ENCODE measurements at regions not wholly inside any gene's neighbourhood (a gene's known extent, or its start where the extent isn't known, plus 50 kb on each side); places are given as distances from the start of the nearest gene placed in this dataset.
"Not testable (repeated sequence)": the region's sequence is repeated elsewhere in the genome, so short reads cannot be mapped to it uniquely, and the experiment has no call there.

- no peak for DNase-seq
These were observed 488.6 kb upstream of the USP9Y start for GRCh38 chrY:12212394-12212793.

- DNase-seq: no peak
These were observed 485.4 kb upstream of the USP9Y start for GRCh38 chrY:12215564-12216022.

- no peak for DNase-seq
These were observed 470.1 kb upstream of the USP9Y start for GRCh38 chrY:12230921-12231320.

- no peak for DNase-seq
These were observed 464.6 kb upstream of the USP9Y start for GRCh38 chrY:12236399-12236798.

GRCh38 chrY:12240326-12240725 lies 460.7 kb upstream of the USP9Y start:
- not testable (repeated sequence) for DNase-seq

- DNase-seq: no peak
These were observed 456.9 kb upstream of the USP9Y start for GRCh38 chrY:12244146-12244545.

- no peak for DNase-seq
These were observed 447.3 kb upstream of the USP9Y start for GRCh38 chrY:12253756-12254155.

GRCh38 chrY:12271162-12271561 lies 429.9 kb upstream of the USP9Y start:
- DNase-seq: no peak

- DNase-seq: no peak
These were observed 415.4 kb upstream of the USP9Y start for GRCh38 chrY:12285608-12286007.

GRCh38 chrY:12288919-12289318 lies 412.1 kb upstream of the USP9Y start:
- DNase-seq: no peak

GRCh38 chrY:12289415-12289814 lies 411.6 kb upstream of the USP9Y start:
- no peak for DNase-seq

GRCh38 chrY:12292542-12292941 lies 408.5 kb upstream of the USP9Y start:
- DNase-seq: no peak

GRCh38 chrY:12296460-12296859 lies 404.6 kb upstream of the USP9Y start:
- DNase-seq: no peak

GRCh38 chrY:12299796-12300195 lies 401.2 kb upstream of the USP9Y start:
- not testable (repeated sequence) for DNase-seq

GRCh38 chrY:12303464-12303863 lies 397.6 kb upstream of the USP9Y start:
- peak; percentile 4 for DNase-seq

GRCh38 chrY:12305456-12305855 lies 395.6 kb upstream of the USP9Y start:
- DNase-seq: no peak

GRCh38 chrY:12309212-12309611 lies 391.8 kb upstream of the USP9Y start:
- peak; percentile 50 for DNase-seq

- no peak for DNase-seq
These were observed 390.2 kb upstream of the USP9Y start for GRCh38 chrY:12310832-12311231.

GRCh38 chrY:12327751-12328150 lies 373.3 kb upstream of the USP9Y start:
- no peak for DNase-seq

GRCh38 chrY:12331917-12332316 lies 369.1 kb upstream of the USP9Y start:
- DNase-seq: not testable (repeated sequence)

GRCh38 chrY:12343211-12343610 lies 357.8 kb upstream of the USP9Y start:
- DNase-seq: no peak

- DNase-seq: no peak
These were observed 352.9 kb upstream of the USP9Y start for GRCh38 chrY:12348181-12348580.

GRCh38 chrY:12357204-12357603 lies 343.8 kb upstream of the USP9Y start:
- no peak for DNase-seq

- no peak for DNase-seq
These were observed 343.4 kb upstream of the USP9Y start for GRCh38 chrY:12357655-12358054.

- peak; percentile 37 for DNase-seq
These were observed 342.7 kb upstream of the USP9Y start for GRCh38 chrY:12358337-12358736.

- DNase-seq: peak; percentile 85
These were observed 341.2 kb upstream of the USP9Y start for GRCh38 chrY:12359867-12360266.

Data from RPMI8226 (cell line).